ENCODE measurements at regions not wholly inside any gene's neighbourhood (a gene's known extent, or its start where the extent isn't known, plus 50 kb on each side); places are given as distances from the start of the nearest gene placed in this dataset.

GRCh38 chr18:1691863-1692262, 787.2 kb downstream of the ADCYAP1 start:
- no peak overlapping the region for H3K27ac ChIP-seq (ENCODE audit: low read length, poor library complexity, severe bottlenecking)
- H4K8ac ChIP-seq (ENCODE audit: low read length), result no peak overlapping the region
- WGBS, result 70% methylated on average over 2 of the region's 2 CpGs
- H3K23ac ChIP-seq (ENCODE audit: low read length in 2 of 2), result no peak overlapping the region
- H3K18ac ChIP-seq (ENCODE audit: low read depth in 1 of 2, low read length in 2 of 2), result no peak overlapping the region
- H3K14ac ChIP-seq (ENCODE audit: low read length in 2 of 2), result no peak overlapping the region
- H3K36me3 ChIP-seq (ENCODE audit: control insufficient read depth in 1 of 2, insufficient read depth in 2 of 2, low read depth in 1 of 2, low read length in 2 of 2), result no peaks in the 10 kb centered on the region
- no peak overlapping the region for H3K4me3 ChIP-seq (ENCODE audit: insufficient read depth in 1 of 2, low read depth in 1 of 2, low read length in 2 of 2)
- no peak overlapping the region for H3K4me2 ChIP-seq (ENCODE audit: low read length, poor library complexity, severe bottlenecking)
- DNase-seq, result no peak
- H2BK5ac ChIP-seq (ENCODE audit: low read depth, low read length, poor library complexity, severe bottlenecking), result no peak overlapping the region
- no peaks in the 10 kb centered on the region for H3K79me1 ChIP-seq (replicated peaks; ENCODE audit: low read length, poor library complexity, severe bottlenecking)
- H3K9me3 ChIP-seq (ENCODE audit: control insufficient read depth, low read length), result peaks cover 6% of the 10 kb centered on the region
- no peaks in the 10 kb centered on the region for H3K27me3 ChIP-seq (ENCODE audit: control insufficient read depth in 1 of 2, insufficient read depth in 1 of 2, low read length in 2 of 2)
- no peak overlapping the region for H2BK120ac ChIP-seq (ENCODE audit: low read depth, low read length)
- no peak overlapping the region for H2BK12ac ChIP-seq (ENCODE audit: low read length in 2 of 2)
- H2AK5ac ChIP-seq (ENCODE audit: low read length, severe bottlenecking), result no peak overlapping the region
- H3K9ac ChIP-seq (ENCODE audit: low read length), result no peak overlapping the region
- H3K4ac ChIP-seq (ENCODE audit: low read depth in 1 of 2, low read length in 2 of 2), result no peak overlapping the region
- no peak overlapping the region for H4K91ac ChIP-seq (ENCODE audit: low read length)
- H3K4me1 ChIP-seq (ENCODE audit: control insufficient read depth, insufficient read depth, low read depth, low read length), result no peaks in the 10 kb centered on the region
- H2AFZ ChIP-seq (ENCODE audit: low read depth, low read length), result no peak overlapping the region
- no peak overlapping the region for H2BK15ac ChIP-seq (ENCODE audit: low read depth, poor library complexity, severe bottlenecking)

GRCh38 chr18:1708006-1708405, 803.3 kb downstream of the ADCYAP1 start:
- H2BK15ac ChIP-seq (ENCODE audit: low read depth, poor library complexity, severe bottlenecking), result no peak overlapping the region
- H4K8ac ChIP-seq (ENCODE audit: low read length), result no peak overlapping the region
- no peaks in the 10 kb centered on the region for H3K9me3 ChIP-seq (ENCODE audit: control insufficient read depth, low read length)
- no peak overlapping the region for H2BK12ac ChIP-seq (ENCODE audit: low read length in 2 of 2)
- H3K18ac ChIP-seq (ENCODE audit: low read depth in 1 of 2, low read length in 2 of 2), result no peak overlapping the region
- no peak overlapping the region for H2BK120ac ChIP-seq (ENCODE audit: low read depth, low read length)
- H3K4me3 ChIP-seq (ENCODE audit: insufficient read depth in 1 of 2, low read depth in 1 of 2, low read length in 2 of 2), result no peak overlapping the region
- no peak overlapping the region for H3K9ac ChIP-seq (ENCODE audit: low read length)
- H3K4ac ChIP-seq (ENCODE audit: low read depth in 1 of 2, low read length in 2 of 2), result no peak overlapping the region
- H3K27ac ChIP-seq (ENCODE audit: low read length, poor library complexity, severe bottlenecking), result no peak overlapping the region
- H3K36me3 ChIP-seq (ENCODE audit: control insufficient read depth in 1 of 2, insufficient read depth in 2 of 2, low read depth in 1 of 2, low read length in 2 of 2), result no peaks in the 10 kb centered on the region
- H2AFZ ChIP-seq (ENCODE audit: low read depth, low read length), result no peak overlapping the region
- H2BK5ac ChIP-seq (ENCODE audit: low read depth, low read length, poor library complexity, severe bottlenecking), result no peak overlapping the region
- H3K4me2 ChIP-seq (ENCODE audit: low read length, poor library complexity, severe bottlenecking), result no peak overlapping the region
- H3K79me1 ChIP-seq (replicated peaks; ENCODE audit: low read length, poor library complexity, severe bottlenecking), result no peaks in the 10 kb centered on the region
- H3K4me1 ChIP-seq (ENCODE audit: control insufficient read depth, insufficient read depth, low read depth, low read length), result no peaks in the 10 kb centered on the region
- WGBS, result 80% methylated on average over 1 of the region's 2 CpGs
- no peak overlapping the region for H4K91ac ChIP-seq (ENCODE audit: low read length)
- no peak overlapping the region for H3K23ac ChIP-seq (ENCODE audit: low read length in 2 of 2)
- DNase-seq, result no peak
- H3K14ac ChIP-seq (ENCODE audit: low read length in 2 of 2), result no peak overlapping the region
- H3K27me3 ChIP-seq (ENCODE audit: control insufficient read depth in 1 of 2, insufficient read depth in 1 of 2, low read length in 2 of 2), result no peaks in the 10 kb centered on the region
- H2AK5ac ChIP-seq (ENCODE audit: low read length, severe bottlenecking), result no peak overlapping the region

- no CpG with 5 or more reads among the region's 3 CpGs for WGBS
- Histone ChIP-seq H3K27me3 (ENCODE audit: control insufficient read depth in 1 of 2, insufficient read depth in 1 of 2, low read length in 2 of 2) (no peaks in the 10 kb centered on the region), H3K18ac (ENCODE audit: low read depth in 1 of 2, low read length in 2 of 2) (no peak overlapping the region), H3K23ac (ENCODE audit: low read length in 2 of 2) (no peak overlapping the region), H2AFZ (ENCODE audit: low read depth, low read length) (no peak overlapping the region), H3K9ac (ENCODE audit: low read length) (no peak overlapping the region), H2BK5ac (ENCODE audit: low read depth, low read length, poor library complexity, severe bottlenecking) (no peak overlapping the region), H2BK120ac (ENCODE audit: low read depth, low read length) (no peak overlapping the region), H3K79me1 (replicated peaks; ENCODE audit: low read length, poor library complexity, severe bottlenecking) (no peaks in the 10 kb centered on the region), H2BK15ac (ENCODE audit: low read depth, poor library complexity, severe bottlenecking) (no peak overlapping the region), H2AK5ac (ENCODE audit: low read length, severe bottlenecking) (no peak overlapping the region), H3K4ac (ENCODE audit: low read depth in 1 of 2, low read length in 2 of 2) (no peak overlapping the region), H3K27ac (ENCODE audit: low read length, poor library complexity, severe bottlenecking) (no peak overlapping the region), H3K14ac (ENCODE audit: low read length in 2 of 2) (no peak overlapping the region), H3K4me1 (ENCODE audit: control insufficient read depth, insufficient read depth, low read depth, low read length) (no peaks in the 10 kb centered on the region), H3K4me3 (ENCODE audit: insufficient read depth in 1 of 2, low read depth in 1 of 2, low read length in 2 of 2) (no peak overlapping the region), H3K9me3 (ENCODE audit: control insufficient read depth, low read length) (no peaks in the 10 kb centered on the region), H3K36me3 (ENCODE audit: control insufficient read depth in 1 of 2, insufficient read depth in 2 of 2, low read depth in 1 of 2, low read length in 2 of 2) (no peaks in the 10 kb centered on the region), H3K4me2 (ENCODE audit: low read length, poor library complexity, severe bottlenecking) (no peak overlapping the region), H2BK12ac (ENCODE audit: low read length in 2 of 2) (no peak overlapping the region), H4K8ac (ENCODE audit: low read length) (no peak overlapping the region), H4K91ac (ENCODE audit: low read length) (no peak overlapping the region)
- DNase-seq, result no peak
Measured at GRCh38 chr18:1710114-1710513, 805.4 kb downstream of the ADCYAP1 start.

DNA sequence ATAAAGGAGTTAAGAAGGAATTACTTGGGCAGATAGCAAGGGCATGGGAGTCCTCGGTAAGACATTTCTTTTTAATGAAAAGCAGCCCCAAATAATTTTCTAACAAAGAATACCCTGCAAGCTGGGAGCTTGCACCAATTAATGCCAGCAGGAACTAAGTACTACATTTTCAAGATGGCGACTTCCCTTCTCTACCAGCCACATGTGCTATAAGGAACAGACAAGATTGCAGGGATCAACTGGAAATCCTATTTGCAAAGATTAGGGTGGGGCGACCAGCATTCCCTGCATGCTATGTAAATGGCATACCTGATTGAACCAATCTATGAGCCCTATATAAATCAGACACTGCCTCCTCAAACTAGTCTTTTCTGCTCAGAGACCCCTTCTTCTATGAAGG, 827.5 kb downstream of the ADCYAP1 start:
- Histone ChIP-seq H2BK5ac (ENCODE audit: low read depth, low read length, poor library complexity, severe bottlenecking) (no peak overlapping the region), H2BK12ac (ENCODE audit: low read length in 2 of 2) (no peak overlapping the region), H3K18ac (ENCODE audit: low read depth in 1 of 2, low read length in 2 of 2) (no peak overlapping the region), H3K4me2 (ENCODE audit: low read length, poor library complexity, severe bottlenecking) (no peak overlapping the region), H3K36me3 (ENCODE audit: control insufficient read depth in 1 of 2, insufficient read depth in 2 of 2, low read depth in 1 of 2, low read length in 2 of 2) (no peaks in the 10 kb centered on the region), H4K91ac (ENCODE audit: low read length) (no peak overlapping the region), H3K9ac (ENCODE audit: low read length) (no peak overlapping the region), H2AFZ (ENCODE audit: low read depth, low read length) (no peak overlapping the region), H3K4me1 (ENCODE audit: control insufficient read depth, insufficient read depth, low read depth, low read length) (no peaks in the 10 kb centered on the region), H2AK5ac (ENCODE audit: low read length, severe bottlenecking) (no peak overlapping the region), H2BK120ac (ENCODE audit: low read depth, low read length) (no peak overlapping the region), H3K23ac (ENCODE audit: low read length in 2 of 2) (no peak overlapping the region), H2BK15ac (ENCODE audit: low read depth, poor library complexity, severe bottlenecking) (no peak overlapping the region), H3K79me1 (replicated peaks; ENCODE audit: low read length, poor library complexity, severe bottlenecking) (no peaks in the 10 kb centered on the region), H3K4ac (ENCODE audit: low read depth in 1 of 2, low read length in 2 of 2) (no peak overlapping the region), H3K14ac (ENCODE audit: low read length in 2 of 2) (no peak overlapping the region), H3K27me3 (ENCODE audit: control insufficient read depth in 1 of 2, insufficient read depth in 1 of 2, low read length in 2 of 2) (no peaks in the 10 kb centered on the region), H4K8ac (ENCODE audit: low read length) (no peak overlapping the region), H3K4me3 (ENCODE audit: insufficient read depth in 1 of 2, low read depth in 1 of 2, low read length in 2 of 2) (no peak overlapping the region), H3K9me3 (ENCODE audit: control insufficient read depth, low read length) (no peaks in the 10 kb centered on the region), H3K27ac (ENCODE audit: low read length, poor library complexity, severe bottlenecking) (no peak overlapping the region)
- WGBS, result 94% methylated on average over 3 of the region's 3 CpGs
- no peak for DNase-seq
